ENCODE measurements at regions not wholly inside any gene's neighbourhood (a gene's known extent, or its start where the extent isn't known, plus 50 kb on each side); places are given as distances from the start of the nearest gene placed in this dataset.

GRCh38 chr12:19894803-19895202 lies 455.5 kb downstream of the AEBP2 start:
- TF ChIP-seq CTCF (conservative IDR thresholded peaks at IDR 0.05 in 1 of 2, IDR thresholded peaks at IDR 0.05 in 1 of 2; ENCODE audit: extremely low read depth in 1 of 2, insufficient read depth in 1 of 2, low read depth in 1 of 2, low read length in 2 of 2) (no peak), EZH2 (IDR thresholded peaks at IDR 0.05; ENCODE audit: borderline replicate concordance, low read length) (no peak)

All from mammary epithelial cell (primary cell).